NCI-H2227 (cell line): ENCODE measurements at regions not wholly inside any gene's neighbourhood (a gene's known extent, or its start where the extent isn't known, plus 50 kb on each side); places are given as distances from the start of the nearest gene placed in this dataset.

Source experiments
- DNase-seq: peaks from one replicate; lab custom pipeline; 2025; ENCODE audit not compliant: unreplicated experiment; lab: John Stamatoyannopoulos, UW

GRCh38 chr7:145005601-145006000, 169.7 kb upstream of the TPK1 start:
- no peak for DNase-seq

GRCh38 chr7:144997512-144997911, 161.7 kb upstream of the TPK1 start:
- no peak for DNase-seq

- DNase-seq: no peak
Measured at GRCh38 chr7:144995495-144995894, 159.6 kb upstream of the TPK1 start.

GRCh38 chr7:144991041-144991440, 155.2 kb upstream of the TPK1 start:
- no peak for DNase-seq

- DNase-seq: no peak
Measured at GRCh38 chr7:144987686-144988085, 151.8 kb upstream of the TPK1 start.

GRCh38 chr7:144982133-144982532, 146.3 kb upstream of the TPK1 start:
- DNase-seq: no peak

- DNase-seq: no peak
Measured at GRCh38 chr7:144975882-144976281, 140.0 kb upstream of the TPK1 start.

- DNase-seq: no peak
Measured at GRCh38 chr7:144969787-144970186, 133.9 kb upstream of the TPK1 start.

GRCh38 chr7:144960763-144961162, 124.9 kb upstream of the TPK1 start:
- no peak for DNase-seq

- DNase-seq: no peak
Measured at GRCh38 chr7:144957998-144958397, 122.1 kb upstream of the TPK1 start.

GRCh38 chr7:144955422-144955821, 119.6 kb upstream of the TPK1 start:
- no peak for DNase-seq

GRCh38 chr7:144941127-144941526, 105.3 kb upstream of the TPK1 start:
- no peak for DNase-seq

- DNase-seq: no peak
Measured at GRCh38 chr7:144937199-144937598, 101.3 kb upstream of the TPK1 start.

GRCh38 chr7:144936314-144936713, 100.5 kb upstream of the TPK1 start:
- no peak for DNase-seq

GRCh38 chr7:144910411-144910810, 74.6 kb upstream of the TPK1 start:
- DNase-seq: no peak

- no peak for DNase-seq
Measured at GRCh38 chr7:144908943-144909556, 73.2 kb upstream of the TPK1 start.

GRCh38 chr7:144908324-144908723, 72.5 kb upstream of the TPK1 start:
- no peak for DNase-seq

- DNase-seq: no peak
Measured at GRCh38 chr7:144907577-144907976, 71.7 kb upstream of the TPK1 start.

- DNase-seq: no peak
Measured at GRCh38 chr7:144903201-144903600, 67.3 kb upstream of the TPK1 start.

GRCh38 chr7:144892761-144893160, 56.9 kb upstream of the TPK1 start:
- DNase-seq: no peak
